NCI-H187 treated with DMSO at 0.1 percent for 48 hours (cell line): ENCODE measurements at regions not wholly inside any gene's neighbourhood (a gene's known extent, or its start where the extent isn't known, plus 50 kb on each side); places are given as distances from the start of the nearest gene placed in this dataset.
"Not testable (repeated sequence)": the region's sequence is repeated elsewhere in the genome, so short reads cannot be mapped to it uniquely, and the experiment has no call there.

ENCODE experiments used
- DNase-seq: peaks from one replicate; lab custom pipeline; 2025; lab: John Stamatoyannopoulos, UW

DNA sequence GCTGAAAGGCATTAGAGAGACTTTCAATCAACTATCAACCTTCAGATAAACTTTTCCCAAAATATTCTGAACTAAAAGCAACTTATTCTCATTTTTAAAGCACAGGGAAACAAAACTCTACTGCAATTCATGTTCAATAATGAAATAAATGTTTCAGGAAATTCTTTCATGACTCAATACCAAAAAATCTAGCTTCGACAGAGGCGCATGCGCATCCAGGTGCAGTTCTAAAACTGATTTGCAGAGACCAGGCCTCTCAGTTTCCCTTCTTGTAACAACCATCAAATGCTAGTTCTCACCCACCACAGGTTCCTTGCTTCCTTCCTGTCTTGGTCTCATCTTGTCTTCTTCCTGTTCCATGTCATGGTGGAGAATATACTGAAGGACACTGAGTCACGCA lies 55.3 kb upstream of the NRBF2 start:
- DNase-seq, result no peak

GRCh38 chr10:63072951-63073350 lies 60.2 kb upstream of the NRBF2 start:
- DNase-seq, result no peak

GRCh38 chr10:63071145-63071544 lies 62.0 kb upstream of the NRBF2 start:
- DNase-seq, result no peak

GRCh38 chr10:63069318-63069717 lies 63.8 kb upstream of the NRBF2 start:
- no peak for DNase-seq

- DNase-seq, result no peak
Measured at GRCh38 chr10:63068246-63068645, 64.9 kb upstream of the NRBF2 start.

- DNase-seq, result no peak
Measured at GRCh38 chr10:63066606-63067005, 66.5 kb upstream of the NRBF2 start.

GRCh38 chr10:63064706-63065105 lies 68.4 kb upstream of the NRBF2 start:
- DNase-seq, result no peak

DNA sequence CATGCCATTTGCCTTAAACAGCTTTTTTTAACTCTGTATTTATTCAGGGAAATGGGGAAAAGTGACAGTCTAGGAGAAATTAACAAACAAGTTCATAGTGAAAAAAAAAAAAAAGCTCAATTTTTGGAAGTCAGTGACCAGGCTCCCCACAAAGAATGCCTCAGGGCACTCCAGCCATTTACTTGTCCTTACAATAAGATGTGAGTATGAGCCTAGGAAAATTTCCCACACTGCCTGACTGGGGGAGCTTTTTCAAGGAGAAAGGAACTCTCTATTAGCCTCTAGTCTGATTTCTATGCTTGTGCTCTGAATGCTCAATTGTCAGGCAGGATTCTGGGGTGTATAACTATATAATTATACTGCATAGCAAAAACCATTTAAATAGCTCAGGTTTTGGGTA lies 74.9 kb upstream of the NRBF2 start:
- DNase-seq, result no peak

DNA sequence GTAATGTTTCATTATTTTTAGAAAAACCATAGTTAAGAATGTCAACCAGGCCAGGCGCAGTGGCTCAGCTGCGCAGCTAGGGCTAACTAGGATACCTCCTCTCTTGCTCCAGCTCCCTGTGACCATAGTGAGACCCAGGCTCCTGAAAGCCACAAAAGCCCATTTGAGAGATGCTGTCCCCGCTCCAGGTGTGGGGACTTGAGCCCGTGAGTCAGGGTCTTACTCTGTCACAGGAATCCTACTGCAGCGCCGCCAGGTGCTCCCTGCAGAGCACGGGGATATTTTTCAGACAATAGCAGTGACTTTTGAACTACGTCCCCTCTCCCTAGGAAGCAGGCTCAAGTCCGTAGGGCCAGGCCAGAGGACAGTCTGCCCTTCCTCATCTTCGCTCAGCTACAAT lies 75.6 kb upstream of the NRBF2 start:
- no peak for DNase-seq

GRCh38 chr10:63055705-63056104 lies 77.4 kb upstream of the NRBF2 start:
- no peak for DNase-seq

GRCh38 chr10:63054889-63055611 lies 78.1 kb upstream of the NRBF2 start:
- no peak for DNase-seq

DNA sequence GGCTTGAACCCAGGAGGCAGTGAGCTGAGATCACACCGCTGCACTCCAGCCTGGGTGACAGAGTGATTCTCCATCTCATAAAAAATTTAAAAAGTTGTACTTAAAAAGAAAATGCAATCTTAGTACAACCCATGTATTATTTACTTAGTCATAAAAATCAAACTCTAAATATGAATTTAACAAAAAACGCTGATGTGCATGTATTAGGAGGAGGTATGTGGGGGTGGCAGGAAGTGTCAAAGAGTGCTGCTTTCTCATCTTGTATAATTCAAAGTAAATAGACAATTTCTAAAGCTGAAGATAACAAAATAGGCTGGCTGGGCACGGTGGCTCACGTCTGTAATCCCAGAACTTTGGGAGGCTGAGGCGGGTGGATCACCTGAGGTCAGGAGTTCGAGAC lies 81.0 kb upstream of the NRBF2 start:
- no peak for DNase-seq

GRCh38 chr10:63042256-63042655 lies 90.9 kb upstream of the NRBF2 start:
- no peak for DNase-seq

DNA sequence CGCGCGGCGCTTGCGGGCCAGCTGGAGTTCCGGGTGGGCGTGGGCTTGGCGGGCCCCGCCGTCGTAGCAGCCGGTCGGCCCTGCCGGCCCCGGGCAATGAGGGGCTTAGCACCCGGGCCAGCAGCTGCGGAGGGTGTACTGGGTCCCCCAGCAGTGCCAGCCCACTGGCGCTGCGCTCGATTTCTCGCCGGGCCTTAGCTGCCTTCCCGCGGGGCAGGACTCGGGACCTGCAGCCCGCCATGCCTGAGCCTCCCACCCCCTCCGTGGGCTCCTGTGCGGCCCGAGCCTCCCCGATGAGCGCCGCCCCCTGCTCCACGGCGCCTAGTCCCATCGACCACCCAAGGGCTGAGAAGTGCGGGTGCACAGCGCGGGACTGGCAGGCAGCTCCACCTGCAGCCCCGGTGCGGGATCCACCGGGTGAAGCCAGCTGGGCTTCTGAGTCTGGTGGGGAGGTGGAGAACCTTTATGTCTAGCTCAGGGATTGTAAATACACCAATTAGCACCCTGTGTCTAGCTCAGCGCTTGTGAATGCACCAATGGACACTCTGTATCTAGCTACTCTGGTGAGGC lies 99.4 kb upstream of the NRBF2 start:
- not testable (repeated sequence) for DNase-seq

DNA sequence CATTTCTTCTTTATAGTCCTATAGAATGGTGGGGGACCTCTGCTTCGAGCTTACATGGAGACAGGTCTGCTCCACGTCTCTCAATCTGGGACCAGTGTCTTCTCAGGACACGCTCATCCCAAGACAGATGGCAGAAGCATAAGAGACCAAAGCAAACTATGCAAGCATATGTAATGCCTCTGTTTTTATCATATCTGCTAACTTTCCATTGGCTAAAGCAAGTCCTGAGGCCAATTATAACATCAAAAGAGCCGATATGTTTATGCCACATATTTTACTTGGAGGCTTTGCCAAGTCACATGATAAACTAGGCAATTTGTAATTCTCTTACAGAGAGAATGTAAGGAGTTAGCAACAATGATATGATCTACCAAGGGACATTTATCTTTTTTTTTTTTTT lies 102.6 kb upstream of the NRBF2 start:
- no peak for DNase-seq

- DNase-seq, result no peak
Measured at GRCh38 chr10:63027531-63027930, 105.6 kb upstream of the NRBF2 start.

- no peak for DNase-seq
Measured at GRCh38 chr10:63021225-63021624, 111.9 kb upstream of the NRBF2 start.

DNA sequence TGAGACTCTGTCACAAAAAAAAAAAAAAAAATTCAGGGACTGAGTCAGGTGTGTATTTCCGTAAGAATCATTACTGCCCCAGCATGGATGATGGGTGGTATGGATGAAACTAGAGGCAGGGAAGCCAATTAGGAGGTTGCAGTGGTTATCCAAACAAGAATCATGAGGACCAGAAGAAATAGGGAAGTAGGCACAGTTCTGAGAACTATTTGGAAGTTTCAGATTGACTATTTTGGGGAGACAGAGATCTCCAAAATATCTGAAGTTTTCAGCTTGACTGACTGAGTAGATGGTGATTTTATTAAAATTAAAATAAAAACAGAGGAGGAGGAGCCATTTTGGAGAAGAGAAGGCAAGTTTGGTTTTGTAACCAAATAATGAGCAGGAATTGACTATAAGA lies 119.4 kb upstream of the NRBF2 start:
- DNase-seq, result no peak

GRCh38 chr10:63012623-63013022 lies 120.5 kb upstream of the NRBF2 start:
- DNase-seq, result no peak

- DNase-seq, result no peak
Measured at GRCh38 chr10:63010203-63010602, 122.9 kb upstream of the NRBF2 start.

DNA sequence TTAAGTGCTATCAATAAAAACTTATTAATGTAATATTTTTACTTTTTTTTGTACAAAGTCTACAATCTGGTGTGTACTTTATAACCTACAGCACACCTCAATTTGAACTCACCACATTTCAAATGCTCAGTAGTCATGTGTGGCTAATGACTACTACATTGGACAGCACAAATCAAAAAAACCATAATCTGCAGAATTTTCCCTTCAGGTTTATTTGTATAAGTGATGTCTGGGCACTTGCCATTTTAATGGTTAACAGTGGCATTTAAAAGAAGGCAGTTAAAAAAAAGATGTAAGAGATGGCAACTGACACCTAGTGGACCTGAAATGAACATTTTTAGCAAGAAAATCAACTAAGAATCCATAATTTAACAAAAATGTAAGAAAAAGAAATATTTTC lies 124.6 kb upstream of the NRBF2 start:
- no peak for DNase-seq

GRCh38 chr10:63007112-63007511 lies 126.0 kb upstream of the NRBF2 start:
- DNase-seq, result no peak

GRCh38 chr10:63005246-63005645 lies 127.9 kb upstream of the NRBF2 start:
- no peak for DNase-seq

DNA sequence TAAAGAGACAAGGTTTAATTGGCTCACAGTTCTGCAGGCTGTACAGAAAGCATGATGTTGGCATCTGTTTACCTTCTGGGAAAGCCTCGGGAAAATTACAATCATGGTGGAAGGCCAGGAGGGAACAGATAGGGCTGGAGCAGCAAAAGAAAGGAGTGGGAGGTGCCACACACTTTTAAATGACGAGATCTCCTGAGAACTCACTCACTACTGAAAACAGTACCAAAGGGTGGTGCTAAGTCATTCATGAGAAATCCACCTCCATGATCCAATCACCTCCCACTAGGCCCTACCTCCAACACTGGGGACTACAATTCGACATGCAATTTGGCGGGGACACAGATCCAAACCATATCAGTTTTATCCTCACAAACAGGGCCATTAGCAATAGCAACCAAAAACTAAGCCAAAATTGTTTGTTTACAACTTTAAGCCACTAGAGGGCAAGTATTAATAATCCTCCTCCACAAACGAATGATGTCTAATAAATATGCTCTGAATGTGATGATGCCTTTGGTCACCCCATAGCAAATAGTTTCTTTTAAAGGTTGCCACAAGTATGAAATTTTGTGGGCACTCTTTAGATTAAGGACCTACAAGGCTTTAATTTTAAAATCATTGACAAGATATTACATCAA lies 129.2 kb upstream of the NRBF2 start:
- no peak for DNase-seq
